GM19467 (cell line): ENCODE measurements at regions not wholly inside any gene's neighbourhood (a gene's known extent, or its start where the extent isn't known, plus 50 kb on each side); places are given as distances from the start of the nearest gene placed in this dataset.

Experiments
- ATAC-seq: cut with Tn5 transposase; IDR thresholded peaks from one replicate; pipeline ENCODE4 v1.9.1; 2021; ENCODE audit warnings: mild to moderate bottlenecking, moderate library complexity; ENCODE audit not compliant: unreplicated experiment

- ATAC-seq: no peak
Observed at GRCh38 chr14:51539571-51540037, 112.1 kb upstream of the FRMD6 start.

- ATAC-seq: no peak
Observed at GRCh38 chr14:51540364-51540763, 111.3 kb upstream of the FRMD6 start.

- ATAC-seq: no peak
Observed at GRCh38 chr14:51544471-51544870, 107.2 kb upstream of the FRMD6 start.

GRCh38 chr14:51544901-51545300 lies 106.8 kb upstream of the FRMD6 start:
- no peak for ATAC-seq

- no peak for ATAC-seq
Observed at GRCh38 chr14:51545396-51545795, 106.3 kb upstream of the FRMD6 start.

- no peak for ATAC-seq
Observed at GRCh38 chr14:51546099-51546498, 105.6 kb upstream of the FRMD6 start.

GRCh38 chr14:51546603-51547258 lies 105.0 kb upstream of the FRMD6 start:
- no peak for ATAC-seq

GRCh38 chr14:51547260-51547659 lies 104.5 kb upstream of the FRMD6 start:
- no peak for ATAC-seq

- no peak for ATAC-seq
Observed at GRCh38 chr14:51547701-51548100, 104.0 kb upstream of the FRMD6 start.

GRCh38 chr14:51548187-51548586 lies 103.5 kb upstream of the FRMD6 start:
- no peak for ATAC-seq

GRCh38 chr14:51550636-51551035 lies 101.1 kb upstream of the FRMD6 start:
- ATAC-seq: no peak

- no peak for ATAC-seq
Observed at GRCh38 chr14:51552275-51552674, 99.4 kb upstream of the FRMD6 start.

GRCh38 chr14:51552768-51553404 lies 98.8 kb upstream of the FRMD6 start:
- no peak for ATAC-seq

- no peak for ATAC-seq
Observed at GRCh38 chr14:51554339-51554920, 97.3 kb upstream of the FRMD6 start.

- ATAC-seq: no peak
Observed at GRCh38 chr14:51554953-51555352, 96.8 kb upstream of the FRMD6 start.

GRCh38 chr14:51561141-51561540 lies 90.6 kb upstream of the FRMD6 start:
- ATAC-seq: no peak

GRCh38 chr14:51562816-51563215 lies 88.9 kb upstream of the FRMD6 start:
- ATAC-seq: no peak

- no peak for ATAC-seq
Observed at GRCh38 chr14:51563560-51563959, 88.2 kb upstream of the FRMD6 start.

- no peak for ATAC-seq
Observed at GRCh38 chr14:51564460-51564859, 87.2 kb upstream of the FRMD6 start.

- ATAC-seq: no peak
Observed at GRCh38 chr14:51564986-51565604, 86.6 kb upstream of the FRMD6 start.

GRCh38 chr14:51566831-51567582 lies 84.7 kb upstream of the FRMD6 start:
- ATAC-seq: no peak
